H54 (cell line): ENCODE measurements at regions not wholly inside any gene's neighbourhood (a gene's known extent, or its start where the extent isn't known, plus 50 kb on each side); places are given as distances from the start of the nearest gene placed in this dataset.
"Not testable (repeated sequence)": the region's sequence is repeated elsewhere in the genome, so short reads cannot be mapped to it uniquely, and the experiment has no call there.

Experiments
- DNase-seq: peaks from one replicate; pipeline ENCODE4 v3.0.0; 2011; ENCODE audit warnings: low spot score, mixed read lengths; ENCODE audit not compliant: insufficient read length
- FAIRE-seq: peaks from 3 replicates; lab custom pipeline; 2011; peaks lifted over from hg19 to GRCh38; lab: Jason Lieb, UNC
- POLR2A ChIP-seq: IDR thresholded peaks from 2 replicates; pipeline ENCODE4 v1.6.1; 2011; ENCODE audit warnings: low read depth, mild to moderate bottlenecking, low read length

- FAIRE-seq (no peak), DNase-seq (no peak)
- TF ChIP-seq POLR2A = no peak
Observed at GRCh38 chr9:74117151-74117550, 380.0 kb upstream of the RORB start.

- no peak for TF ChIP-seq POLR2A
- DNase-seq (no peak), FAIRE-seq (no peak)
Observed at GRCh38 chr9:74117731-74118130, 379.4 kb upstream of the RORB start.

- TF ChIP-seq POLR2A = no peak
- no peak for FAIRE-seq
- DNase-seq = no peak
Observed at GRCh38 chr9:74120061-74120460, 377.1 kb upstream of the RORB start.

- FAIRE-seq (no peak), DNase-seq (no peak)
- TF ChIP-seq POLR2A = no peak
Observed at GRCh38 chr9:74120470-74120869, 376.7 kb upstream of the RORB start.

GRCh38 chr9:74122216-74122615, 374.9 kb upstream of the RORB start:
- no peak for DNase-seq
- no peak for TF ChIP-seq POLR2A
- no peak for FAIRE-seq

GRCh38 chr9:74122661-74123060, 374.5 kb upstream of the RORB start:
- TF ChIP-seq POLR2A = no peak
- FAIRE-seq = no peak
- no peak for DNase-seq

- no peak for TF ChIP-seq POLR2A
- FAIRE-seq (no peak), DNase-seq (no peak)
Observed at GRCh38 chr9:74125941-74126340, 371.2 kb upstream of the RORB start.

- FAIRE-seq = no peak
- no peak for TF ChIP-seq POLR2A
- no peak for DNase-seq
Observed at GRCh38 chr9:74132986-74133385, 364.1 kb upstream of the RORB start.

GRCh38 chr9:74133921-74134320, 363.2 kb upstream of the RORB start:
- no peak for TF ChIP-seq POLR2A
- DNase-seq = no peak
- FAIRE-seq = no peak

- FAIRE-seq = no peak
- no peak for TF ChIP-seq POLR2A
- DNase-seq = no peak
Observed at GRCh38 chr9:74138182-74138581, 359.0 kb upstream of the RORB start.

- DNase-seq (no peak), FAIRE-seq (no peak)
- no peak for TF ChIP-seq POLR2A
Observed at GRCh38 chr9:74140141-74140540, 357.0 kb upstream of the RORB start.

GRCh38 chr9:74147906-74148305, 349.2 kb upstream of the RORB start:
- FAIRE-seq = no peak
- no peak for DNase-seq
- TF ChIP-seq POLR2A = no peak

- FAIRE-seq (no peak), DNase-seq (no peak)
- no peak for TF ChIP-seq POLR2A
Observed at GRCh38 chr9:74172874-74173273, 324.3 kb upstream of the RORB start.

GRCh38 chr9:74173284-74173683, 323.9 kb upstream of the RORB start:
- no peak for DNase-seq
- no peak for TF ChIP-seq POLR2A
- no peak for FAIRE-seq

- FAIRE-seq, DNase-seq: not testable (repeated sequence)
Observed at GRCh38 chr9:74197771-74198170, 299.4 kb upstream of the RORB start.

GRCh38 chr9:74205056-74205455, 292.1 kb upstream of the RORB start:
- FAIRE-seq (no peak), DNase-seq (no peak)
- TF ChIP-seq POLR2A = no peak

- no peak for TF ChIP-seq POLR2A
- FAIRE-seq = no peak
- no peak for DNase-seq
Observed at GRCh38 chr9:74218385-74219063, 278.6 kb upstream of the RORB start.
